ENCODE measurements at regions not wholly inside any gene's neighbourhood (a gene's known extent, or its start where the extent isn't known, plus 50 kb on each side); places are given as distances from the start of the nearest gene placed in this dataset.

DNA sequence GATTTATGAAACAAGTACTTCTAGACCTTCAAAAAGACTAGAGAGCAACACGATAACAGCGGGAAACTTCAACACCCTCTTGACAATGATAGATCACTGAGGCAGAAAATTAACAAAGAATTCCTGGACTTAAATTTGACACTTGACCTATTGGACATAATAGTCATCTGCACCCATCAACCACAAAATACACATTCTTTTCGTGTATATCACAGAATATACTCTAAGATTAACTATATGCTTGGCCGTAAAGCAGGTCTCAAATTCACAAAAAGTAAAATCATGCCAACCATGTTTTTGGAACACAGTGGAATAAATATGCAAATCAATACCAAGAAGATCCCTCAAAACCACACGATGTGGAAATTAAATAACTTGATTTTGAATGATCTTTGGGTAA is 559.4 kb downstream of the DNAH5 start:
- no peak overlapping the region for H3K4me3 ChIP-seq (ENCODE audit: insufficient read length, low read depth)
- TF ChIP-seq YY1 (IDR thresholded peaks at IDR 0.05; ENCODE audit: insufficient read depth, insufficient read length) (no peak), SUZ12 (IDR thresholded peaks at IDR 0.05; ENCODE audit: extremely low read depth, insufficient read depth, insufficient read length) (no peak), ZNF274 (IDR thresholded peaks at IDR 0.05; ENCODE audit: low read depth, low read length) (no peak)
- no peaks in the 10 kb centered on the region for H3K4me1 ChIP-seq (ENCODE audit: insufficient read depth, insufficient read length)
- no peaks in the 10 kb centered on the region for H3K36me3 ChIP-seq (ENCODE audit: insufficient read depth, insufficient read length, low read length)
- DNase-seq (ENCODE audit: low read depth, low spot score), result no peak
- H3K9me3 ChIP-seq (ENCODE audit: insufficient read depth, low read length), result peaks cover 14% of the 10 kb centered on the region; the same call in 1 of the 2 replicates
- H3K27me3 ChIP-seq (ENCODE audit: insufficient read depth, insufficient read length), result no peaks in the 10 kb centered on the region
- no peak overlapping the region for H3K9ac ChIP-seq (ENCODE audit: insufficient read length, low read depth)

DNA sequence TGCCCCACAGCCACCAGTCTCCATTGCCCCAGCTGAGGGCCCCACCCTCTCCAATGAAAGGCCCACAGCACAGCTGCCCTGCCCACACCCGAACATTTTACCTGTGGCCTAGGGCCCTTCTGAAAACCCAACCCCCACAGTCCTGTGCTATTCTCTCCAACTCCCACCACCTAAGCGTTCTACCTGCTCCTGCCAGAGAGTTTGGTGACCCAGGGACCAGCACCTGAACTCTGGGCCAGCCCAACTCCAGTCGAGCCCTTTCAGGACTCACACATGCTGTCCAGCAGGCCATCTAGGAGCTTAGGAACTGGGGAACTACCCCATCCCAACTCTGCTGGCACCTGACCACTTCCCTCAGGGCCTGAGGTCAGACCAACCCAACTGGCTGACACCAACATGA is 562.3 kb downstream of the DNAH5 start:
- DNase-seq (ENCODE audit: low read depth, low spot score), result no peak
- Histone ChIP-seq H3K9me3 (ENCODE audit: insufficient read depth, low read length) (no peaks in the 10 kb centered on the region), H3K4me3 (ENCODE audit: insufficient read length, low read depth) (no peak overlapping the region), H3K9ac (ENCODE audit: insufficient read length, low read depth) (no peak overlapping the region), H3K27me3 (ENCODE audit: insufficient read depth, insufficient read length) (no peaks in the 10 kb centered on the region), H3K36me3 (ENCODE audit: insufficient read depth, insufficient read length, low read length) (no peaks in the 10 kb centered on the region), H3K4me1 (ENCODE audit: insufficient read depth, insufficient read length) (no peaks in the 10 kb centered on the region)
- TF ChIP-seq SUZ12 (IDR thresholded peaks at IDR 0.05; ENCODE audit: extremely low read depth, insufficient read depth, insufficient read length) (no peak), YY1 (IDR thresholded peaks at IDR 0.05; ENCODE audit: insufficient read depth, insufficient read length) (no peak), ZNF274 (IDR thresholded peaks at IDR 0.05; ENCODE audit: low read depth, low read length) (no peak)

DNA sequence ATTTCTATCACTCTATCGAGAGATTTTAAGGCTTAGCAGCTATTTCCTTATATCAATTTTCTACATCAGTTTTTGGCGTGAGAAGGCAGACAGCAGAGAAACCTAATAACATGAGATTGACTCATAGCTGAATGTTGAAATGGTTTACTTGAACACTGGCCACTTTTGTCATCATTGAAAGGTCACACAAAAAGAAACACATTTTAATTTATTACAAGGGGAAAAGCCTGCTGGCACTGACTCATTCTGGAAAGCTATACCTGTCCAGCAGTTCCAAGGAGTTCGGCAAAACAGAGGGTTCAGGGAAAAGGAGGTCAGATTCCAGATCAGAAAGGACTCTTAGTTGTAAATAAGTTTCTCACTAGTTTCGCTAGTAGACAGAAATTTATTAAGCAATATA is 566.4 kb downstream of the DNAH5 start:
- DNase-seq (ENCODE audit: low read depth, low spot score), result no peak
- no peaks in the 10 kb centered on the region for H3K36me3 ChIP-seq (ENCODE audit: insufficient read depth, insufficient read length, low read length)
- TF ChIP-seq SUZ12 (IDR thresholded peaks at IDR 0.05; ENCODE audit: extremely low read depth, insufficient read depth, insufficient read length), result no peak
- TF ChIP-seq ZNF274 (IDR thresholded peaks at IDR 0.05; ENCODE audit: low read depth, low read length), result no peak
- TF ChIP-seq YY1 (IDR thresholded peaks at IDR 0.05; ENCODE audit: insufficient read depth, insufficient read length), result no peak
- no peak overlapping the region for H3K9ac ChIP-seq (ENCODE audit: insufficient read length, low read depth)
- H3K27me3 ChIP-seq (ENCODE audit: insufficient read depth, insufficient read length), result no peaks in the 10 kb centered on the region
- H3K4me1 ChIP-seq (ENCODE audit: insufficient read depth, insufficient read length), result no peaks in the 10 kb centered on the region
- no peaks in the 10 kb centered on the region for H3K9me3 ChIP-seq (ENCODE audit: insufficient read depth, low read length)
- H3K4me3 ChIP-seq (ENCODE audit: insufficient read length, low read depth), result no peak overlapping the region

DNA sequence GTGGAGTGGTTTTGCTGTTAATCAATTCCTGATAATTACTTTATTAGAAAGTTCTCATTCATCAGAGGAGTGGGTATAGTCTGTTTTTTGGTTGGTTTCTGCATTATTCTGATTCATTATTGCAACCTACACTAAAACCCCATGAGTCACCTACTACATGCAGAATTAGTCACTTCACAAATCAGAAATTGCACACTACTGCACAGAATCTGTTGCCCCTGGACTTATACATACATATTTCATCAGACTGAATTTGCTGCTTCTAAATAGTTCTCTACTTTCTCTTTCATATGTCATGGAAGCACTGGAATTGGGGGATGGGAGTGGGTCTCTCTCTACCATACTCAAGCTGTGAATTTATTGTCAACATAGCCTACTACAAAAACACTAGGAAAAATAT is 585.1 kb downstream of the DNAH5 start:
- DNase-seq (ENCODE audit: low read depth, low spot score), result no peak

DNA sequence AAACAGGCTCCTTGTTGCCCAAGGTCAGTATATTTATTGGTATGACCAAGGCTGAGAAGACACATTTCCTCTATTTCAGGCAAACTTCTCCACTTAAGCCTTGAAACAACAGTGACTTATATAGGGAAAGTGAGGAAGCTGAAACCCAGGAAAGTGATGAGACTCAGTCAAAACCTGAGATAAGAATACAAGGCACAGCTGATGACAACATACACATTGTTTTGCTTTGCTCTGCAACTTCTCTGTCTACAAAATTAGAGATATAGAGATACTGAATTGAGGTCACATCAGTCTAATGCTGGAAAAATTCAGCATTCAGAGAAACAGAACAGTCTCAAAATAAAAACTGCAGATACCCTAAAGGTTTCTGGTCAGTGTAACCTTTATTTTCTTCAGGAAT is 586.1 kb downstream of the DNAH5 start:
- no peak overlapping the region for H3K4me3 ChIP-seq (ENCODE audit: insufficient read length, low read depth)
- TF ChIP-seq ZNF274 (IDR thresholded peaks at IDR 0.05; ENCODE audit: low read depth, low read length) (no peak), YY1 (IDR thresholded peaks at IDR 0.05; ENCODE audit: insufficient read depth, insufficient read length) (no peak), SUZ12 (IDR thresholded peaks at IDR 0.05; ENCODE audit: extremely low read depth, insufficient read depth, insufficient read length) (no peak)

More for the DNA sequence above, 585.1 kb downstream of the DNAH5 start:
- no peak overlapping the region for H3K4me3 ChIP-seq (ENCODE audit: insufficient read length, low read depth)
- no peaks in the 10 kb centered on the region for H3K9me3 ChIP-seq (ENCODE audit: insufficient read depth, low read length)
- H3K36me3 ChIP-seq (ENCODE audit: insufficient read depth, insufficient read length, low read length), result no peaks in the 10 kb centered on the region
- no peaks in the 10 kb centered on the region for H3K27me3 ChIP-seq (ENCODE audit: insufficient read depth, insufficient read length)
- H3K4me1 ChIP-seq (ENCODE audit: insufficient read depth, insufficient read length), result no peaks in the 10 kb centered on the region
- TF ChIP-seq SUZ12 (IDR thresholded peaks at IDR 0.05; ENCODE audit: extremely low read depth, insufficient read depth, insufficient read length), result no peak
- TF ChIP-seq ZNF274 (IDR thresholded peaks at IDR 0.05; ENCODE audit: low read depth, low read length), result no peak
- TF ChIP-seq YY1 (IDR thresholded peaks at IDR 0.05; ENCODE audit: insufficient read depth, insufficient read length), result no peak
- H3K9ac ChIP-seq (ENCODE audit: insufficient read length, low read depth), result no peak overlapping the region

DNA sequence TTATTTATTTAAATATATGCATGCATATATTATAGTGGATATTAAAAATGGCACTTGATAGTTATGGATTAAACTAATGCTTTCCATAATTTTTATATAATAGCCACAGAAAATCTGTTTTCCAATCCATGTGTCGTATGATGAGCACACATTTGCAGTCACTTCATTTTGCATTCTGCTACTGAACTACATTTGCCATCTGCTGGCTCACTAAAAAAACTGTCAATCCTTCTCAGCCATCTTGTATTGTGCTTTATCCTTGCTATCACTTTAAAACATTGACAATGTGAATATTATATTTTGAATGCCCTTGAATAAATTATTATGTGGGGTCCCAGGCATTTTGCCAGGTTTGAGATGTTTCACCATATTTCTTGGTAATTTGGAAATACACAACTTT is 586.6 kb downstream of the DNAH5 start:
- TF ChIP-seq YY1 (IDR thresholded peaks at IDR 0.05; ENCODE audit: insufficient read depth, insufficient read length) (no peak), ZNF274 (IDR thresholded peaks at IDR 0.05; ENCODE audit: low read depth, low read length) (no peak), SUZ12 (IDR thresholded peaks at IDR 0.05; ENCODE audit: extremely low read depth, insufficient read depth, insufficient read length) (no peak)
- H3K9ac ChIP-seq (ENCODE audit: insufficient read length, low read depth), result no peak overlapping the region
- no peaks in the 10 kb centered on the region for H3K9me3 ChIP-seq (ENCODE audit: insufficient read depth, low read length)
- no peaks in the 10 kb centered on the region for H3K4me1 ChIP-seq (ENCODE audit: insufficient read depth, insufficient read length)
- no peak for DNase-seq (ENCODE audit: low read depth, low spot score)
- no peak overlapping the region for H3K4me3 ChIP-seq (ENCODE audit: insufficient read length, low read depth)
- no peaks in the 10 kb centered on the region for H3K36me3 ChIP-seq (ENCODE audit: insufficient read depth, insufficient read length, low read length)
- H3K27me3 ChIP-seq (ENCODE audit: insufficient read depth, insufficient read length), result no peaks in the 10 kb centered on the region

More for the DNA sequence above, 586.1 kb downstream of the DNAH5 start:
- DNase-seq (ENCODE audit: low read depth, low spot score), result no peak
- no peaks in the 10 kb centered on the region for H3K4me1 ChIP-seq (ENCODE audit: insufficient read depth, insufficient read length)
- no peak overlapping the region for H3K9ac ChIP-seq (ENCODE audit: insufficient read length, low read depth)
- no peaks in the 10 kb centered on the region for H3K36me3 ChIP-seq (ENCODE audit: insufficient read depth, insufficient read length, low read length)
- no peaks in the 10 kb centered on the region for H3K27me3 ChIP-seq (ENCODE audit: insufficient read depth, insufficient read length)
- no peaks in the 10 kb centered on the region for H3K9me3 ChIP-seq (ENCODE audit: insufficient read depth, low read length)

DNA sequence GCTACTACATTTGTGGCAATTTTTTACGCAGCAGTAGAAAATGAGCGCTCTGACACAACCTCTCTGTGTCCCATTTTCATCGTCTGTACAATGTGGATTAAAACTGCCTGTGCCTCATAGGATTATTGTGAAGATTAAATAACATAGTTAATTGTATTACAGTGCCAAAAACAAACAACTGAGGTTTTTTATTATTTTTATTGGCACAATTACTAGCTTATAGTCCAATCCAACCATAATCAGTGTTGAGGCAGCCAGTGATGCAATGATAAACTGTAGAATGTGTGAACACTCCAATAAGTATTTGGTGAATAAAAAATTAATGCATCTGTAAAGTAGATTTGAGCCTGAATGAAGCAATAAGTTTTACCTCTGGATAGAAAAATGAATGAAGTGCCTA is 588.3 kb downstream of the DNAH5 start:
- Histone ChIP-seq H3K4me1 (ENCODE audit: insufficient read depth, insufficient read length) (no peaks in the 10 kb centered on the region), H3K9me3 (ENCODE audit: insufficient read depth, low read length) (no peaks in the 10 kb centered on the region), H3K4me3 (ENCODE audit: insufficient read length, low read depth) (no peak overlapping the region), H3K36me3 (ENCODE audit: insufficient read depth, insufficient read length, low read length) (no peaks in the 10 kb centered on the region), H3K27me3 (ENCODE audit: insufficient read depth, insufficient read length) (no peaks in the 10 kb centered on the region), H3K9ac (ENCODE audit: insufficient read length, low read depth) (no peak overlapping the region)
- DNase-seq (ENCODE audit: low read depth, low spot score), result no peak
- TF ChIP-seq YY1 (IDR thresholded peaks at IDR 0.05; ENCODE audit: insufficient read depth, insufficient read length) (no peak), SUZ12 (IDR thresholded peaks at IDR 0.05; ENCODE audit: extremely low read depth, insufficient read depth, insufficient read length) (no peak), ZNF274 (IDR thresholded peaks at IDR 0.05; ENCODE audit: low read depth, low read length) (no peak)

All from NT2/D1 (cell line).